ENCODE measurements at regions not wholly inside any gene's neighbourhood (a gene's known extent, or its start where the extent isn't known, plus 50 kb on each side); places are given as distances from the start of the nearest gene placed in this dataset.

DNA sequence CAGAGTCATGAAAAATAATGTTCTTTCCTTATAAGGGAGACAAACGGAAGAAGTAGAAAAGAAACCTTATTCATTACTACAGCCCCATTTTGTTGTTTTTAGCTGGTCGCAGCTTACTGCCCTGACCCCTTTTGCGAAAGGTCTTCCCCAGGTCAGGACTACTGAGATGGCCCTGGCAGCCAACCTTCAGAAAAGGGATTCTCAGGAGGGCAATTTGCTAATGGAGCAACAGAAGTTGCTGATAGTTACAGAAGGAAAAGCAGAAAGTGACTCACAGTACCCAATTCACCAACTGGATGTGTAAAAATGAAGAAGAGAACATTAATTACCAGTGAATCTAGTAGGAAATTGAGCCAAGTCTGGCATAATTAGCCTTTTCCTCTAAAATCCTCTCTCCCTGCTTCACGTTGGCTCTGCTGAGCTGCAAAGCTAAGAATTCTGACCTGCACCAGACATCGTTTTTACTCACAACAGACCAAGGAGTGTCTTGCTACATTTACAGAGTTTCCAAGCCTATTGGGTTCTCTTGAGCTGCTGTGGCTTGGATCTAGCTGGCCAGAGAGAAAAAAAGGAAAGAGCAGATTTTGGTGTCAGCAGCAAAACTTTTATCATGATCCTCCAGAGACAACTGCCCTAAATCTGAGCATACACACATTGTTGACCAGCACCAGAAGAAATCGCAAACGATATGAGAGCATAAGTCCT, 499.9 kb upstream of the FZD8 start:
- Histone ChIP-seq H3K36me3 (no peaks in the 10 kb centered on the region), H3K4me3 (no peak overlapping the region), H3K4me1 (no peaks in the 10 kb centered on the region), H3K27ac (peak overlapping the region in 1 of 2 donors; percentile 49), H3K27me3 (no peaks in the 10 kb centered on the region), H3K9me3 (peaks cover 0 to 15% of the 10 kb centered on the region in 2 donors)
- no peak for DNase-seq (ENCODE audit: low spot score)
- TF ChIP-seq, protein P1, sequence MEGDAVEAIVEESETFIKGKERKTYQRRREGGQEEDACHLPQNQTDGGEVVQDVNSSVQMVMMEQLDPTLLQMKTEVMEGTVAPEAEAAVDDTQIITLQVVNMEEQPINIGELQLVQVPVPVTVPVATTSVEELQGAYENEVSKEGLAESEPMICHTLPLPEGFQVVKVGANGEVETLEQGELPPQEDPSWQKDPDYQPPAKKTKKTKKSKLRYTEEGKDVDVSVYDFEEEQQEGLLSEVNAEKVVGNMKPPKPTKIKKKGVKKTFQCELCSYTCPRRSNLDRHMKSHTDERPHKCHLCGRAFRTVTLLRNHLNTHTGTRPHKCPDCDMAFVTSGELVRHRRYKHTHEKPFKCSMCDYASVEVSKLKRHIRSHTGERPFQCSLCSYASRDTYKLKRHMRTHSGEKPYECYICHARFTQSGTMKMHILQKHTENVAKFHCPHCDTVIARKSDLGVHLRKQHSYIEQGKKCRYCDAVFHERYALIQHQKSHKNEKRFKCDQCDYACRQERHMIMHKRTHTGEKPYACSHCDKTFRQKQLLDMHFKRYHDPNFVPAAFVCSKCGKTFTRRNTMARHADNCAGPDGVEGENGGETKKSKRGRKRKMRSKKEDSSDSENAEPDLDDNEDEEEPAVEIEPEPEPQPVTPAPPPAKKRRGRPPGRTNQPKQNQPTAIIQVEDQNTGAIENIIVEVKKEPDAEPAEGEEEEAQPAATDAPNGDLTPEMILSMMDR (IDR thresholded peaks at IDR 0.05): no peak

DNA sequence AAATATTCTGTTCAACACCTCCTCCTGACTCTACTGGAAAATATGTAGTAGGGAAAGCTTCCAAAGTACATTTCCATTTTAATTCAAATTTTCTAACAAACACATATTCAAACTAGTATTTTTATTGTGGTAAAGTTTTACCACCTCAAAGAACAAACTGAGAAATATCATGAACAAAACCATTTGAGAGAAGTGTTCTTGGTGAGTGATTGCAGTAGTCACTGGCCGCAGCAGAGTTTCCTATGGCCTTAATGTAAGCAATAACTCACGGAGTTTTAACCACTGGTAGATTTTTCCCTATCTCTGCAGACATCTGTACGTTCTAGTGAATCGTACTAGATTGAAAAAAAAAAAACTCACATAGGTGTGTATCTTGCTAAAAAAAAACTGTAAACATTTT, 487.0 kb upstream of the FZD8 start:
- TF ChIP-seq, protein P1 (IDR thresholded peaks at IDR 0.05): no peak
- Histone ChIP-seq H3K27ac (no peak overlapping the region), H3K27me3 (no peaks in the 10 kb centered on the region), H3K4me3 (no peak overlapping the region), H3K9me3 (no peaks in the 10 kb centered on the region), H3K36me3 (no peaks in the 10 kb centered on the region), H3K4me1 (no peaks in the 10 kb centered on the region)
- no peak for DNase-seq (ENCODE audit: low spot score)

DNA sequence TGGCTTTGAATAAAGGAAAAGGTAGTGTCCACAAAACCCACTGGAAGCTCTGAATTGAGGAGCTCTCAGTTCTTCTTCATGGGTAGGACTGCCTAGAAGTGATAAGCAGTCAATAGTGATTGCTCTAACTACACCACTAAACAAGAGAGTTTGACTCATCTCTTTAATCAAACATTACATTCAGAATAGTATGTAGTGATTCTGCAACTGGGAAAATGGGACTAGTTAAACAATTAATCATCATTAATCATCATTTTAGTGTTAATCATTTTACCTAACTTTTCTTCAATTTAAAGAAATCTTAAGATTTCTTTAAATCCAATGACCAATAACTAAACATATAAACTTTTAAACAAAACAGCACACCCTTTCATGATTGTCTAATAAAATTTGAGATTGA, 484.0 kb upstream of the FZD8 start:
- H3K4me1 ChIP-seq: no peaks in the 10 kb centered on the region
- DNase-seq (ENCODE audit: low spot score): no peak
- H3K27me3 ChIP-seq: no peaks in the 10 kb centered on the region
- TF ChIP-seq, protein P1 (IDR thresholded peaks at IDR 0.05): no peak
- H3K4me3 ChIP-seq: no peak overlapping the region
- no peak overlapping the region for H3K27ac ChIP-seq
- H3K36me3 ChIP-seq: no peaks in the 10 kb centered on the region
- no peaks in the 10 kb centered on the region for H3K9me3 ChIP-seq

DNA sequence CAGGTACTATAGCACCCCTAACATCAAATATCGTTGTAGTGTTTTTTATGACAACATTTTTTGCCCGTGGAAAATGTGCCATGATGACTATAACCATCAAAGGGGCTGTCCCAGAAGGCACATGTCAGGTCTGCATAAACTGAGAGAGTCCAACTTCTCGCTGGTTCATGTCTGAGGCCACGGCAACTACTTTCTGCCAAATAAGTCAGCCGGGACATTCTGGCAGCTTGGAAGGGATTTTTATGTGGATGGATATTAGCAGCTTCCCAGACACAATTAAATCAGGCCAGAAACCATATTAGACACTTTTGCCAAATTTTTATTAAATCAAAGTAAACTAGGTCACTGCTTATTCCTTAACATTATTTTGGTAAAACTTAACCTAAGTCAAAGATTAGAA, 477.4 kb upstream of the FZD8 start:
- Histone ChIP-seq H3K36me3 (no peaks in the 10 kb centered on the region), H3K27ac (no peak overlapping the region), H3K9me3 (no peaks in the 10 kb centered on the region), H3K4me1 (peaks cover 0 to 29% of the 10 kb centered on the region in 2 donors), H3K4me3 (no peak overlapping the region), H3K27me3 (no peaks in the 10 kb centered on the region)
- DNase-seq (ENCODE audit: low spot score): no peak
- TF ChIP-seq, protein P1 (IDR thresholded peaks at IDR 0.05): no peak

DNA sequence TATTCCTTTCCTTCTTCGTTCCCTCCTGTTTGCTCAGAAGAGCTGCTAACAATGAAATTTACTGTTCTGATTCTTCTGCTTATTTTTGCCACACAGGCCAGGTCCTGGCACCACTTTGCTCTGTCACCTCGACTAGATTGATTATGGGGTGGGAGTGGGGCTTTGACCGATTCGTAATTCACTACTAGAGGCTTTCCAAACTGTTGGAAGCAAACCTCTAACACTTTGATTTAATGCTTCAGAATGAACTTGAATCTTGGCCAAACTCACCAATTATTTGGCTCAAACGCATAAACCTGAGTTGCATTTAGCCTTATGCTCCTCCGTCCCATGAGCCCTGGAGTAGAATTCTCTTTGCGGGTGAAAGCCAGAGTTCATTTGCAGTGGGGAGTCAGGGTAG, 476.2 kb upstream of the FZD8 start:
- TF ChIP-seq, protein P1 (IDR thresholded peaks at IDR 0.05): no peak
- Histone ChIP-seq H3K4me1 (peaks cover 0 to 29% of the 10 kb centered on the region in 2 donors), H3K27me3 (no peaks in the 10 kb centered on the region), H3K4me3 (no peak overlapping the region), H3K36me3 (no peaks in the 10 kb centered on the region), H3K27ac (no peak overlapping the region), H3K9me3 (no peaks in the 10 kb centered on the region)
- DNase-seq (ENCODE audit: low spot score): no peak

DNA sequence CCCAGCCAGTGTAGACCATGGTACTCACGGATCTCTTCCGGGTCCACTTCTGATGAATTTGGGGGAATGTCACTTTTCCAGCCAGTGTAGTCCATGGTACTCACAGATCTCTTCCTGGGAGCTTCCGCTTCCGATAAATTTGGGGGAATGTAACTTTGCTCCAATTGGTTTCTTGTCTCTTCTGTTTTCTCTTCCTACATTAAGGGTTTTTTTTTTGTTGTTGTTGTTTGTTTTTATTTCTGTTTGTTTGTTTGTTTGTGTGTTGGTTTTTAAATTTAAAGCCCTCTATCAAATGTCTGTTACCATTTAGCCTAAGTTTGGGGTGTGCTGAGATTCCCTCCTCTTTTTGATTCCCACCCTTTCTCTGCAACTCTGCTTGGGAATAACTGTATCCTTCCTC, 475.8 kb upstream of the FZD8 start:
- Histone ChIP-seq H3K4me3 (no peak overlapping the region), H3K27me3 (no peaks in the 10 kb centered on the region), H3K27ac (no peak overlapping the region), H3K36me3 (no peaks in the 10 kb centered on the region), H3K4me1 (peaks cover 0 to 29% of the 10 kb centered on the region in 2 donors), H3K9me3 (no peaks in the 10 kb centered on the region)
- TF ChIP-seq, protein P1 (IDR thresholded peaks at IDR 0.05): no peak
- no peak for DNase-seq (ENCODE audit: low spot score)

All from right atrium auricular region (tissue), 2 donors.